HG03442 (cell line): ENCODE measurements at regions not wholly inside any gene's neighbourhood (a gene's known extent, or its start where the extent isn't known, plus 50 kb on each side); places are given as distances from the start of the nearest gene placed in this dataset.
"Not testable (repeated sequence)": the region's sequence is repeated elsewhere in the genome, so short reads cannot be mapped to it uniquely, and the experiment has no call there.

ENCODE experiments used
- ATAC-seq: cut with Tn5 transposase; IDR thresholded peaks from one replicate; pipeline ENCODE4 v1.9.1; 2021; ENCODE audit warnings: mild to moderate bottlenecking, moderate library complexity; ENCODE audit not compliant: unreplicated experiment

GRCh38 chr1:229002037-229002436, 266.8 kb downstream of the RHOU start:
- ATAC-seq: no peak

GRCh38 chr1:229002451-229002960, 267.2 kb downstream of the RHOU start:
- no peak for ATAC-seq

- no peak for ATAC-seq
Measured at GRCh38 chr1:229003233-229004031, 267.5 kb upstream of the RAB4A start.

GRCh38 chr1:229004066-229004833, 266.7 kb upstream of the RAB4A start:
- no peak for ATAC-seq

GRCh38 chr1:229005097-229005496, 265.8 kb upstream of the RAB4A start:
- no peak for ATAC-seq

GRCh38 chr1:229005556-229005955, 265.4 kb upstream of the RAB4A start:
- ATAC-seq: no peak

GRCh38 chr1:229006121-229006870, 264.6 kb upstream of the RAB4A start:
- no peak for ATAC-seq

GRCh38 chr1:229007167-229007566, 263.7 kb upstream of the RAB4A start:
- no peak for ATAC-seq

- no peak for ATAC-seq
Measured at GRCh38 chr1:229007701-229008100, 263.2 kb upstream of the RAB4A start.

GRCh38 chr1:229008347-229008746, 262.6 kb upstream of the RAB4A start:
- ATAC-seq: not testable (repeated sequence)

GRCh38 chr1:229011022-229011421, 259.9 kb upstream of the RAB4A start:
- ATAC-seq: no peak

GRCh38 chr1:229012823-229013222, 258.1 kb upstream of the RAB4A start:
- ATAC-seq: no peak

- ATAC-seq: no peak
Measured at GRCh38 chr1:229013981-229014380, 256.9 kb upstream of the RAB4A start.

GRCh38 chr1:229015806-229016205, 255.1 kb upstream of the RAB4A start:
- ATAC-seq: no peak

GRCh38 chr1:229017091-229017490, 253.8 kb upstream of the RAB4A start:
- no peak for ATAC-seq

GRCh38 chr1:229018674-229019295, 252.1 kb upstream of the RAB4A start:
- ATAC-seq: no peak

- no peak for ATAC-seq
Measured at GRCh38 chr1:229019663-229020271, 251.1 kb upstream of the RAB4A start.

GRCh38 chr1:229021034-229021433, 249.9 kb upstream of the RAB4A start:
- not testable (repeated sequence) for ATAC-seq

GRCh38 chr1:229022595-229023333, 248.1 kb upstream of the RAB4A start:
- ATAC-seq: no peak
